ENCODE measurements at regions not wholly inside any gene's neighbourhood (a gene's known extent, or its start where the extent isn't known, plus 50 kb on each side); places are given as distances from the start of the nearest gene placed in this dataset.

GRCh38 chr10:129391464-129391863 is 75.6 kb upstream of the MGMT start:
- DNase-seq (no peak), ATAC-seq (ENCODE audit: insufficient read depth, low read depth) (no peak)
- H3K27me3 ChIP-seq (ENCODE audit: insufficient read depth, low read length, poor library complexity) = peaks cover 3% of the 10 kb centered on the region
- no peak overlapping the region for H3K4me2 ChIP-seq (ENCODE audit: insufficient read depth, low read length)
- no peak for TF ChIP-seq EZH2 (IDR thresholded peaks at IDR 0.05; ENCODE audit: borderline replicate concordance, low read depth, low read length, severe bottlenecking)
- no peak overlapping the region for H3K9ac ChIP-seq (ENCODE audit: low read depth, low read length)
- H3K27ac ChIP-seq (ENCODE audit: low read length) = no peak overlapping the region
- no peaks in the 10 kb centered on the region for H3K4me1 ChIP-seq (ENCODE audit: insufficient read depth, low read length)
- no peak overlapping the region for H3K4me3 ChIP-seq (ENCODE audit: low read depth in 1 of 2, low read length in 2 of 2)
- no peaks in the 10 kb centered on the region for H3K79me2 ChIP-seq (ENCODE audit: insufficient read depth, low read length)
- H4K20me1 ChIP-seq (ENCODE audit: insufficient read depth, low read length) = no peaks in the 10 kb centered on the region
- no peak overlapping the region for H2AFZ ChIP-seq (ENCODE audit: low read depth, low read length)
- no peaks in the 10 kb centered on the region for H3K36me3 ChIP-seq (ENCODE audit: insufficient read depth, low read length)
- no peaks in the 10 kb centered on the region for H3K9me3 ChIP-seq (ENCODE audit: insufficient read depth, low read length, severe bottlenecking)

GRCh38 chr10:129392855-129393254 is 74.2 kb upstream of the MGMT start:
- ATAC-seq (ENCODE audit: insufficient read depth, low read depth) (no peak), DNase-seq (no peak)
- no peak for TF ChIP-seq CTCF (IDR thresholded peaks at IDR 0.05; ENCODE audit: borderline replicate concordance, extremely low read depth, low read length, poor library complexity, severe bottlenecking)
- TF ChIP-seq EZH2 (IDR thresholded peaks at IDR 0.05; ENCODE audit: borderline replicate concordance, low read depth, low read length, severe bottlenecking) = no peak
- Histone ChIP-seq H3K9me3 (ENCODE audit: insufficient read depth, low read length, severe bottlenecking) (no peaks in the 10 kb centered on the region), H2AFZ (ENCODE audit: low read depth, low read length) (no peak overlapping the region), H3K4me3 (ENCODE audit: low read depth in 1 of 2, low read length in 2 of 2) (no peak overlapping the region), H3K79me2 (ENCODE audit: insufficient read depth, low read length) (no peaks in the 10 kb centered on the region), H3K27ac (ENCODE audit: low read length) (no peak overlapping the region), H3K27me3 (ENCODE audit: insufficient read depth, low read length, poor library complexity) (peaks cover 3% of the 10 kb centered on the region), H3K36me3 (ENCODE audit: insufficient read depth, low read length) (no peaks in the 10 kb centered on the region), H3K4me2 (ENCODE audit: insufficient read depth, low read length) (no peak overlapping the region), H3K9ac (ENCODE audit: low read depth, low read length) (no peak overlapping the region), H3K4me1 (ENCODE audit: insufficient read depth, low read length) (no peaks in the 10 kb centered on the region), H4K20me1 (ENCODE audit: insufficient read depth, low read length) (no peaks in the 10 kb centered on the region)

- H3K4me2 ChIP-seq (ENCODE audit: insufficient read depth, low read length) = no peak overlapping the region
- H3K36me3 ChIP-seq (ENCODE audit: insufficient read depth, low read length) = no peaks in the 10 kb centered on the region
- TF ChIP-seq EZH2 (IDR thresholded peaks at IDR 0.05; ENCODE audit: borderline replicate concordance, low read depth, low read length, severe bottlenecking) = no peak
- no peak for TF ChIP-seq CTCF (IDR thresholded peaks at IDR 0.05; ENCODE audit: borderline replicate concordance, extremely low read depth, low read length, poor library complexity, severe bottlenecking)
- no peaks in the 10 kb centered on the region for H4K20me1 ChIP-seq (ENCODE audit: insufficient read depth, low read length)
- no peaks in the 10 kb centered on the region for H3K4me1 ChIP-seq (ENCODE audit: insufficient read depth, low read length)
- no peak overlapping the region for H3K9ac ChIP-seq (ENCODE audit: low read depth, low read length)
- H3K4me3 ChIP-seq (ENCODE audit: low read depth in 1 of 2, low read length in 2 of 2) = no peak overlapping the region
- DNase-seq (no peak), ATAC-seq (ENCODE audit: insufficient read depth, low read depth) (no peak)
- H3K27me3 ChIP-seq (ENCODE audit: insufficient read depth, low read length, poor library complexity) = peaks cover 3% of the 10 kb centered on the region
- H2AFZ ChIP-seq (ENCODE audit: low read depth, low read length) = no peak overlapping the region
- H3K9me3 ChIP-seq (ENCODE audit: insufficient read depth, low read length, severe bottlenecking) = no peaks in the 10 kb centered on the region
- H3K27ac ChIP-seq (ENCODE audit: low read length) = no peak overlapping the region
- H3K79me2 ChIP-seq (ENCODE audit: insufficient read depth, low read length) = no peaks in the 10 kb centered on the region
Measured at GRCh38 chr10:129393812-129394211, 73.2 kb upstream of the MGMT start.

DNA sequence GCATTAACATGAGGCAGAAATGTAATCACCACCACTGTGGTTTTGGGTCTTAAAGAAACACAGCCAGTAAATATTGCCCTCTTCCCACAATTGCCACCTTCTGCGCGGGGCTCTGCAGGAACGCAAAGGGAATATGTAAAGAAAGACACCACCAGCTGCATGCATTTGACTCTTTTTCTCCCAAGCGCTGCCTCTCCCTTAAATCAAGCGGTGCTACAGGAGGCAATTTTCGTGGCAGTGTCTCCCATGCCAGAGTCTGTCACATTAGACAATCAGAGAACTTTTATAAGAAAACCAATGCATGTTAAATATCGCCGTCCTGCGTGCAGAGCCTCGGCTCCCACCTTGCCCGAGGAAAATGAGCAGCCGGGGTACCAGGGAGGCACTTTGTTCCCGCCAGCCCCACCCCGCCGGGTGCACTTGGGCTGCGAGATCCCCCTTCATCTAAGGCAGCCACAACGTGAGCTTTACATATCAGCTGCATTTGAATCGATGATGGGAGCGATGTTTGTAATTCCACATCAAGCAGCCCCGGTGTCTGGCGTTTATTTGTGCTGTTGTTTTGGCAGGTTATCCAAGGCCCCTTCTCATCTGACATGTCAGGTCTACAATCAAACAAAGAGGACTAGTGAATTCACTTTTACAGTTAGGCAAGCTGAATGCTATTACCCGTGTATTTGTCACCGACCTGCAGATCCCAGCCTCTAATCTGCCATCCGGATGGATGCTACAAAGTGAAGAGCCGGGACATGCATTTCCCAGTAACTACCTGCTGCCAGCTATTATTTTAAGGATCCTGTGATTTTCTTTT is 72.3 kb upstream of the MGMT start:
- TF ChIP-seq EZH2 (IDR thresholded peaks at IDR 0.05; ENCODE audit: borderline replicate concordance, low read depth, low read length, severe bottlenecking) = no peak
- TF ChIP-seq CTCF (IDR thresholded peaks at IDR 0.05; ENCODE audit: borderline replicate concordance, extremely low read depth, low read length, poor library complexity, severe bottlenecking) = no peak
- H3K9ac ChIP-seq (ENCODE audit: low read depth, low read length) = no peak overlapping the region

More for the DNA sequence above, 72.3 kb upstream of the MGMT start:
- no peaks in the 10 kb centered on the region for H3K79me2 ChIP-seq (ENCODE audit: insufficient read depth, low read length)
- DNase-seq (no peak), ATAC-seq (ENCODE audit: insufficient read depth, low read depth) (no peak)
- no peaks in the 10 kb centered on the region for H3K36me3 ChIP-seq (ENCODE audit: insufficient read depth, low read length)
- H3K4me1 ChIP-seq (ENCODE audit: insufficient read depth, low read length) = no peaks in the 10 kb centered on the region
- H3K27ac ChIP-seq (ENCODE audit: low read length) = no peak overlapping the region
- no peak overlapping the region for H3K4me2 ChIP-seq (ENCODE audit: insufficient read depth, low read length)
- H3K9me3 ChIP-seq (ENCODE audit: insufficient read depth, low read length, severe bottlenecking) = no peaks in the 10 kb centered on the region
- H3K4me3 ChIP-seq (ENCODE audit: low read depth in 1 of 2, low read length in 2 of 2) = no peak overlapping the region
- H4K20me1 ChIP-seq (ENCODE audit: insufficient read depth, low read length) = no peaks in the 10 kb centered on the region
- peaks cover 3% of the 10 kb centered on the region for H3K27me3 ChIP-seq (ENCODE audit: insufficient read depth, low read length, poor library complexity)
- H2AFZ ChIP-seq (ENCODE audit: low read depth, low read length) = no peak overlapping the region
